GM23248 (cell line): ENCODE measurements at regions not wholly inside any gene's neighbourhood (a gene's known extent, or its start where the extent isn't known, plus 50 kb on each side); places are given as distances from the start of the nearest gene placed in this dataset.

Experiments used
- DNase-seq: peaks from one replicate; pipeline ENCODE4 v3.0.0-alpha.2; 2015
- H2AFZ ChIP-seq: fragments of 200-600 bp; sonication (generic); 2 replicates; pipeline ENCODE4 v1.6.1; 2016; ENCODE audit warnings: antibody characterized with exemption
- H3F3A ChIP-seq: fragments of 200-600 bp; sonication (generic); 2 replicates; pipeline ENCODE4 v1.6.1; 2016; ENCODE audit warnings: mild to moderate bottlenecking, antibody characterized with exemption, mixed run types; ENCODE audit not compliant: insufficient read depth
- H3K27ac ChIP-seq: fragments of 200-600 bp; sonication (generic); 2 replicates; pipeline ENCODE4 v1.5.1; 2016; ENCODE audit warnings: mild to moderate bottlenecking
- H3K27me3 ChIP-seq: fragments of 200-600 bp; sonication (generic); replicated peaks from 2 replicates; pipeline ENCODE4 v1.6.1; 2016; ENCODE audit warnings: mild to moderate bottlenecking; ENCODE audit not compliant: insufficient read depth
- H3K36me3 ChIP-seq: fragments of 200-600 bp; sonication (generic); 2 replicates; pipeline ENCODE4 v1.6.1; 2016; ENCODE audit warnings: low read depth, mild to moderate bottlenecking
- H3K4me1 ChIP-seq: fragments of 200-600 bp; sonication (generic); 2 replicates; pipeline ENCODE4 v1.6.1; 2016; ENCODE audit warnings: mild to moderate bottlenecking; ENCODE audit not compliant: insufficient read depth
- H3K4me2 ChIP-seq: fragments of 200-600 bp; sonication (generic); one replicate; pipeline ENCODE4 v1.6.1; 2016; ENCODE audit warnings: mild to moderate bottlenecking; ENCODE audit not compliant: unreplicated experiment
- H3K4me3 ChIP-seq: fragments of 200-600 bp; sonication (generic); 2 replicates; pipeline ENCODE4 v1.5.1; 2016; ENCODE audit warnings: mild to moderate bottlenecking
- H3K79me2 ChIP-seq: fragments of 200-600 bp; sonication (generic); 2 replicates; pipeline ENCODE4 v1.6.1; 2016; ENCODE audit warnings: mild to moderate bottlenecking; ENCODE audit not compliant: insufficient read depth
- H3K9ac ChIP-seq: fragments of 200-600 bp; sonication (generic); 2 replicates; pipeline ENCODE4 v1.6.1; 2016; ENCODE audit warnings: mild to moderate bottlenecking
- H3K9me2 ChIP-seq: fragments of 200-600 bp; sonication (generic); 2 replicates; pipeline ENCODE4 v1.6.1; 2016; ENCODE audit warnings: mixed run types, mild to moderate bottlenecking, moderate library complexity; ENCODE audit not compliant: insufficient read depth
- H3K9me3 ChIP-seq: fragments of 200-600 bp; sonication (generic); one replicate; pipeline ENCODE4 v1.6.1; 2017; ENCODE audit warnings: low read depth
- H4K20me1 ChIP-seq: fragments of 200-600 bp; sonication (generic); 2 replicates; pipeline ENCODE4 v1.6.0; 2016; ENCODE audit not compliant: insufficient read depth
- EZH2 ChIP-seq: fragments of 200-600 bp; sonication (generic); IDR thresholded peaks from 2 replicates; pipeline ENCODE4 v1.6.1; 2018; ENCODE audit warnings: antibody characterized with exemption, mild to moderate bottlenecking; ENCODE audit not compliant: insufficient read depth, poor library complexity, severe bottlenecking
- EZH2phosphoT487 ChIP-seq: fragments of 200-600 bp; sonication (generic); IDR thresholded peaks from 2 replicates; pipeline ENCODE4 v1.6.1; 2018; ENCODE audit warnings: antibody characterized with exemption, moderate library complexity, mild to moderate bottlenecking, low read depth; ENCODE audit not compliant: insufficient read depth
- WGBS, 2 experiments: methylation state at CpG; one replicate each; pipeline ENCODE4 v1.1.6; 2015 to 2017; ENCODE audit warnings: low lambda C conversion rate in 2 of 2, low coverage in 1 of 2; ENCODE audit errors: missing lambda C conversion rate in 2 of 2; 5-methylcytosine and 5-hydroxymethylcytosine counted together
- in situ Hi-C: fragments of 300-500 bp; cut with MboI; formaldehyde crosslinking; loops from 2 replicates; pipeline ENCODE4 v1.15.0; 2020

- Histone ChIP-seq H3K9me2 (no peaks in the 10 kb centered on the region), H3K27me3 (peaks cover 41% of the 10 kb centered on the region), H3K36me3 (no peaks in the 10 kb centered on the region), H3K9me3 (no peaks in the 10 kb centered on the region), H3K4me1 (no peaks in the 10 kb centered on the region), H3K4me2 (no peak overlapping the region), H4K20me1 (no peaks in the 10 kb centered on the region), H3K27ac (no peak overlapping the region), H3K4me3 (no peak overlapping the region), H3K79me2 (no peaks in the 10 kb centered on the region), H3K9ac (no peak overlapping the region), H2AFZ (no peak overlapping the region), H3F3A (no peaks in the 10 kb centered on the region)
- DNase-seq, result no peak
- 50 to 55% methylated on average over 8 of the region's 8 CpGs for WGBS, 2 experiments
- no peak for TF ChIP-seq EZH2
- TF ChIP-seq EZH2phosphoT487, result no peak
- in situ Hi-C loops, result no loop called here
Observed at GRCh38 chr15:101549647-101550046, 60.1 kb upstream of the PCSK6 start.

DNA sequence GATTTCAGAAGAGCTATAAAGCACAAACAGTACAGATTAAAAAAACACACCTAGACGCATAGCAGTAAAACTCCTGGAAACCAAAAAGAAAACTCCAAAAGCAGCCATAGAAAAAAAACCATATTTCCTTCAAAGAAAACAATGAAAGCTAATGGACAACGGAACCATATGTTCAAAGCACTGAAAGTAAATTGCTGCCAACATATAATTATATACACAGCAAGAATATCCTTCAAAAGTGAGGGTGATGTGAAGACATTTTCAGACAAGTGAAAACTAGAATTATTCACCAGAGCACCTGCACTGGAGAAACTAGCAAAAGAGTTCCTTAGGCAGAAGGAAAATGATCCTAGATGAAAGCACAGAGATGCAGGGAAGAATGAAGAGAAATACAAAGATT is 58.2 kb upstream of the PCSK6 start:
- in situ Hi-C loops, result no loop called here
- 42 to 47% methylated on average over 2 of the region's 2 CpGs for WGBS, 2 experiments
- H3K27ac ChIP-seq, result no peak overlapping the region
- TF ChIP-seq EZH2phosphoT487 (no peak), EZH2 (no peak)
- DNase-seq, result no peak
- no peaks in the 10 kb centered on the region for H4K20me1 ChIP-seq
- H3K9ac ChIP-seq, result no peak overlapping the region
- H3K27me3 ChIP-seq, result peaks cover 37% of the 10 kb centered on the region
- no peaks in the 10 kb centered on the region for H3K4me1 ChIP-seq
- H3K36me3 ChIP-seq, result no peaks in the 10 kb centered on the region
- no peaks in the 10 kb centered on the region for H3F3A ChIP-seq
- no peak overlapping the region for H2AFZ ChIP-seq
- H3K9me3 ChIP-seq, result no peaks in the 10 kb centered on the region
- no peaks in the 10 kb centered on the region for H3K9me2 ChIP-seq
- H3K4me3 ChIP-seq, result no peak overlapping the region
- H3K79me2 ChIP-seq, result no peaks in the 10 kb centered on the region
- H3K4me2 ChIP-seq, result no peak overlapping the region

GRCh38 chr15:101545548-101546505 is 56.3 kb upstream of the PCSK6 start:
- no peak for DNase-seq
- Histone ChIP-seq H3K27me3 (peaks cover 30% of the 10 kb centered on the region), H3K9ac (no peak overlapping the region), H3K79me2 (no peaks in the 10 kb centered on the region), H4K20me1 (no peaks in the 10 kb centered on the region), H3K9me3 (no peaks in the 10 kb centered on the region), H3K4me1 (no peaks in the 10 kb centered on the region), H3K4me2 (no peak overlapping the region), H3F3A (no peaks in the 10 kb centered on the region), H2AFZ (no peak overlapping the region), H3K27ac (no peak overlapping the region), H3K4me3 (no peak overlapping the region), H3K9me2 (no peaks in the 10 kb centered on the region), H3K36me3 (no peaks in the 10 kb centered on the region)
- TF ChIP-seq EZH2phosphoT487, result no peak
- TF ChIP-seq EZH2, result no peak
- in situ Hi-C loops, result no loop called here
- WGBS, 2 experiments, result 31 to 35% methylated on average over 12 of the region's 12 CpGs

GRCh38 chr15:101544613-101544945 is 55.1 kb upstream of the PCSK6 start:
- Histone ChIP-seq H3K27ac (no peak overlapping the region), H3K4me1 (no peaks in the 10 kb centered on the region), H3K36me3 (no peaks in the 10 kb centered on the region), H4K20me1 (no peaks in the 10 kb centered on the region), H3K27me3 (peaks cover 30% of the 10 kb centered on the region), H3K9ac (no peak overlapping the region), H3F3A (no peaks in the 10 kb centered on the region), H3K4me2 (no peak overlapping the region), H2AFZ (no peak overlapping the region), H3K4me3 (no peak overlapping the region), H3K9me2 (no peaks in the 10 kb centered on the region), H3K79me2 (no peaks in the 10 kb centered on the region), H3K9me3 (no peaks in the 10 kb centered on the region)
- 47 to 56% methylated on average over 2 of the region's 2 CpGs for WGBS, 2 experiments
- DNase-seq, result no peak
- in situ Hi-C loops, result no loop called here
- TF ChIP-seq EZH2, result no peak
- TF ChIP-seq EZH2phosphoT487, result no peak
